ENCODE measurements at regions not wholly inside any gene's neighbourhood (a gene's known extent, or its start where the extent isn't known, plus 50 kb on each side); places are given as distances from the start of the nearest gene placed in this dataset.

- intact Hi-C loops (cut with micrococcal nuclease), result no loop called here
- no peaks in the 10 kb centered on the region for H3K9me2 ChIP-seq (ENCODE audit: insufficient read depth)
- H3K4me2 ChIP-seq (ENCODE audit: low read length), result no peak overlapping the region
- H3K9ac ChIP-seq (ENCODE audit: low read length), result no peak overlapping the region
- DNase-seq (ENCODE audit: low read depth, low spot score), result no peak
- ChIA-PET POLR2A (no interaction called here), RAD21 (ENCODE audit: low non-redundant PET in 1 of 2, low total read pairs in 2 of 2, uncharacterized antibody in 2 of 2, unreplicated experiment in 2 of 2) (no interaction called here), CTCF (interaction anchor here (1.8 kb wide), 1 partner anchor 34 kb away, joined by 5 read pairs; no protein-coding TSS in a partner anchor)
- H3K27ac ChIP-seq (ENCODE audit: low read depth, low read length), result no peak overlapping the region
- peaks cover 0 to 6% of the 10 kb centered on the region in 2 experiments; a peak in 2 of 4 replicates for H3K4me1 ChIP-seq (ENCODE audit: control insufficient read depth in 1 of 2, insufficient read depth in 2 of 2, low read length in 2 of 2)
- no peaks in the 10 kb centered on the region for H3K36me3 ChIP-seq (ENCODE audit: control insufficient read depth in 1 of 2, insufficient read depth in 2 of 2, low read length in 2 of 2)
- no peaks in the 10 kb centered on the region for H3K79me2 ChIP-seq (ENCODE audit: insufficient read depth, low read length)
- no peak overlapping the region for H2AFZ ChIP-seq (ENCODE audit: low read depth, low read length, poor library complexity, severe bottlenecking)
- H3K4me3 ChIP-seq (replicated peaks in 1 of 2; ENCODE audit: low read depth in 1 of 2, low read length in 2 of 2), result no peak overlapping the region
- no peaks in the 10 kb centered on the region for H4K20me1 ChIP-seq (ENCODE audit: insufficient read depth)
- no peaks in the 10 kb centered on the region for H3K9me3 ChIP-seq (ENCODE audit: control insufficient read depth in 1 of 2, insufficient read depth in 1 of 2, low read depth in 1 of 2, low read length in 2 of 2)
- TF ChIP-seq SRF (IDR thresholded peaks at IDR 0.05; ENCODE audit: low read depth), result no peak
- no peak for TF ChIP-seq SIN3A (IDR thresholded peaks at IDR 0.05; ENCODE audit: low read depth)
- TF ChIP-seq RAD21 (IDR thresholded peaks at IDR 0.05; ENCODE audit: low read depth), result no peak
- no peak for TF ChIP-seq REST (IDR thresholded peaks at IDR 0.05; ENCODE audit: low read depth)
- TF ChIP-seq YY1 (IDR thresholded peaks at IDR 0.05; ENCODE audit: extremely low read depth, insufficient replicate concordance, low read depth, low read length), result no peak
- TF ChIP-seq ZFX (IDR thresholded peaks at IDR 0.05), result no peak
- no peaks in the 10 kb centered on the region for H3K27me3 ChIP-seq (ENCODE audit: insufficient read depth, low read length)
- no peak for ATAC-seq
- BruUV-seq (replicated peaks), result no TSS peak
Observed at GRCh38 chr14:49428076-49428475, 158.1 kb downstream of the RPS29 start.

GRCh38 chr14:49427117-49427516 is 159.1 kb downstream of the RPS29 start:
- POLR2A ChIA-PET, result no interaction called here
- intact Hi-C loops (cut with micrococcal nuclease), result no loop called here
- CTCF ChIA-PET, result interaction anchor here (1.8 kb wide), 1 partner anchor 35 kb away, joined by 5 read pairs; no protein-coding TSS in a partner anchor
- no TSS peak for BruUV-seq (replicated peaks)
- H3K4me1 ChIP-seq (ENCODE audit: control insufficient read depth in 1 of 2, insufficient read depth in 2 of 2, low read length in 2 of 2), result peaks cover 0 to 6% of the 10 kb centered on the region in 2 experiments; a peak in 2 of 4 replicates
- no peak for DNase-seq (ENCODE audit: low read depth, low spot score)
- H2AFZ ChIP-seq (ENCODE audit: low read depth, low read length, poor library complexity, severe bottlenecking), result no peak overlapping the region
- H3K9me3 ChIP-seq (ENCODE audit: control insufficient read depth in 1 of 2, insufficient read depth in 1 of 2, low read depth in 1 of 2, low read length in 2 of 2), result no peaks in the 10 kb centered on the region
- no peaks in the 10 kb centered on the region for H3K27me3 ChIP-seq (ENCODE audit: insufficient read depth, low read length)
- H3K4me2 ChIP-seq (ENCODE audit: low read length), result no peak overlapping the region
- H4K20me1 ChIP-seq (ENCODE audit: insufficient read depth), result no peaks in the 10 kb centered on the region
- ATAC-seq, result no peak
- no peak overlapping the region for H3K27ac ChIP-seq (ENCODE audit: low read depth, low read length)
- H3K4me3 ChIP-seq (replicated peaks in 1 of 2; ENCODE audit: low read depth in 1 of 2, low read length in 2 of 2), result no peak overlapping the region
- no peaks in the 10 kb centered on the region for H3K9me2 ChIP-seq (ENCODE audit: insufficient read depth)
- H3K9ac ChIP-seq (ENCODE audit: low read length), result no peak overlapping the region
- H3K36me3 ChIP-seq (ENCODE audit: control insufficient read depth in 1 of 2, insufficient read depth in 2 of 2, low read length in 2 of 2), result no peaks in the 10 kb centered on the region
- RAD21 ChIA-PET (ENCODE audit: low non-redundant PET in 1 of 2, low total read pairs in 2 of 2, uncharacterized antibody in 2 of 2, unreplicated experiment in 2 of 2), result no interaction called here
- H3K79me2 ChIP-seq (ENCODE audit: insufficient read depth, low read length), result no peaks in the 10 kb centered on the region
- TF ChIP-seq MAX (IDR thresholded peaks at IDR 0.05) (no peak), EZH2phosphoT487 (IDR thresholded peaks at IDR 0.05; ENCODE audit: borderline replicate concordance) (no peak), FOSL1 (IDR thresholded peaks at IDR 0.05; ENCODE audit: low read depth) (no peak), REST (IDR thresholded peaks at IDR 0.05; ENCODE audit: low read depth) (no peak), YY1 (IDR thresholded peaks at IDR 0.05; ENCODE audit: extremely low read depth, insufficient replicate concordance, low read depth, low read length) (no peak), POLR2A (IDR thresholded peaks at IDR 0.05; ENCODE audit: borderline replicate concordance, extremely low read depth, insufficient read depth, insufficient read length) (no peak), SP1 (IDR thresholded peaks at IDR 0.05; ENCODE audit: low read depth) (no peak), SRF (IDR thresholded peaks at IDR 0.05; ENCODE audit: low read depth) (no peak)
